SK-N-SH treated with all-trans-retinoic acid at 6 μM for 48 hours (cell line): ENCODE measurements at regions not wholly inside any gene's neighbourhood (a gene's known extent, or its start where the extent isn't known, plus 50 kb on each side); places are given as distances from the start of the nearest gene placed in this dataset.

Experiments used
- ARNTL ChIP-seq: fragments of 450-650 bp; formaldehyde crosslinking; IDR thresholded peaks from 2 replicates; pipeline ENCODE4 v1.5.0; 2020; ENCODE audit warnings: low read depth, mild to moderate bottlenecking, moderate library complexity, borderline replicate concordance
- CSRNP3 ChIP-seq: fragments of 250-450 bp; sonication (Bioruptor Pico); IDR thresholded peaks from 2 replicates; pipeline ENCODE4 v1.5.1; 2021; ENCODE audit warnings: mild to moderate bottlenecking, moderate library complexity
- PPARA ChIP-seq: fragments of 250-450 bp; sonication (Bioruptor Pico); IDR thresholded peaks from 2 replicates; pipeline ENCODE4 v1.5.0; 2020; ENCODE audit warnings: mild to moderate bottlenecking, borderline replicate concordance

DNA sequence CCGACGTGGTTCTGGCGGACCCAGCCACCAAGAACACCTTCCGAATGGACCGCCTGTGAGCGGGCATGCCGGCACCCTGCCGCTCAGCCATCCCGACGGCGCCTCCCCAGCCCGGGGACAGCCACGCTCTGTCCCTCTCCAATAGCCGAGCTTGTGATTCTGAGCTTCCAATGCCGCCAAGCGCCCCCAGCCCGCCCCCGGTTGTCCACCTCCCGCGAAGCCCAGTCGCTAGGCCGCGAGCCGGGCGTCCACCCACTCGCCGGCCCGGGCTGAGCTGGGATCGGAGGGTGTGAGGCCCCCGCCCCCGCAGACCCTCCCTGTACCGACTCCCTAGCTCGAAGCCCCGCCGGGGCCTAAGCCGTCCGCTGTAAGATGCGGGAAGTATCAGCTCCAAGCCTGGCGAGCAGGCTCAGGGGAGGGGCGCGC lies 1195.1 kb upstream of the CHAC2 start:
- TF ChIP-seq ARNTL (CRISPR knock-in tag) (no peak), PPARA (CRISPR knock-in tag) (no peak), CSRNP3 (CRISPR knock-in tag) (no peak)
